ENCODE measurements at regions not wholly inside any gene's neighbourhood (a gene's known extent, or its start where the extent isn't known, plus 50 kb on each side); places are given as distances from the start of the nearest gene placed in this dataset.

GRCh38 chr3:106473576-106474475 is 605.0 kb upstream of the CBLB start:
- Histone ChIP-seq H3K79me2 (replicated peaks; ENCODE audit: insufficient read depth) (no peaks in the 10 kb centered on the region), H3K9me2 (ENCODE audit: insufficient read depth) (0 out of 2 replicates have a peak, but pooled peaks cover 2% of the 10 kb centered on the region), H3K4me3 (no peak overlapping the region), H3K4me2 (no peak overlapping the region), H2AFZ (no peak overlapping the region), H3K36me3 (ENCODE audit: insufficient read depth) (no peaks in the 10 kb centered on the region), H3F3A (replicated peaks; ENCODE audit: low read depth) (no peaks in the 10 kb centered on the region), H3K27ac (ENCODE audit: low read depth) (no peak overlapping the region), H3K27me3 (ENCODE audit: insufficient read depth) (no peaks in the 10 kb centered on the region), H3K4me1 (ENCODE audit: insufficient read depth) (no peaks in the 10 kb centered on the region), H4K20me1 (replicated peaks; ENCODE audit: insufficient read depth) (no peaks in the 10 kb centered on the region)
- Mint-ChIP-seq H3K4me1 (no peaks in the 10 kb centered on the region), H3K27me3 (ENCODE audit: insufficient read depth, low read depth, poor library complexity) (no peaks in the 10 kb centered on the region), H3K9me3 (peaks cover 2% of the 10 kb centered on the region; the same call in 1 of the 3 replicates), H3K36me3 (ENCODE audit: low read depth) (peaks cover 4% of the 10 kb centered on the region; the same call in 2 of the 3 replicates), H3K27ac (no peak overlapping the region), H3K4me3 (no peak overlapping the region)
- ATAC-seq = no peak
- no peak for TF ChIP-seq STAT1 (IDR thresholded peaks at IDR 0.05; ENCODE audit: unreplicated experiment)
- TF ChIP-seq ZNF331 (CRISPR knock-in tag; IDR thresholded peaks at IDR 0.05; ENCODE audit: low read depth) = no peak
- no peak for TF ChIP-seq JUNB (IDR thresholded peaks at IDR 0.05; ENCODE audit: unreplicated experiment)
- no peak for TF ChIP-seq ZNF462 (CRISPR knock-in tag; IDR thresholded peaks at IDR 0.05)
- no peak for TF ChIP-seq CREB1 (CRISPR knock-in tag; IDR thresholded peaks at IDR 0.05; ENCODE audit: low read depth)
- no peak for TF ChIP-seq ETS1 (IDR thresholded peaks at IDR 0.05)
- DNase-seq (ENCODE audit: low spot score) = no peak

Data from GM23338 (cell line).